Skeletal muscle tissue (tissue), 3 donors: ENCODE measurements at regions not wholly inside any gene's neighbourhood (a gene's known extent, or its start where the extent isn't known, plus 50 kb on each side); places are given as distances from the start of the nearest gene placed in this dataset.

Experiments
- H3K27ac ChIP-seq: one replicate; pipeline ENCODE4 v1.7.0; 2013; ENCODE audit warnings: mild to moderate bottlenecking, low read depth, low read length, inconsistent platforms
- H3K27me3 ChIP-seq, 3 donors: one replicate each; pipeline ENCODE4 v1.7.0; 2013; ENCODE audit warnings: low read length in 3 of 3; ENCODE audit not compliant: control insufficient read depth in 3 of 3, insufficient read depth in 3 of 3
- H3K36me3 ChIP-seq, 3 donors: one replicate each; pipeline ENCODE4 v1.7.0; 2013; ENCODE audit warnings: low read length in 3 of 3; ENCODE audit not compliant: control insufficient read depth in 3 of 3, insufficient read depth in 3 of 3
- H3K4me1 ChIP-seq, 3 donors: one replicate each; pipeline ENCODE4 v1.7.0; 2013; ENCODE audit warnings: low read length in 3 of 3, mild to moderate bottlenecking in 3 of 3; ENCODE audit not compliant: control insufficient read depth in 3 of 3, insufficient read depth in 3 of 3
- H3K4me3 ChIP-seq, 3 donors: one replicate each; pipeline ENCODE4 v1.7.0; 2013; ENCODE audit warnings: low read length in 3 of 3
- H3K9ac ChIP-seq, 3 donors: one replicate each; pipeline ENCODE4 v1.7.0; 2013; ENCODE audit warnings: low read length in 3 of 3, mild to moderate bottlenecking in 3 of 3, moderate library complexity in 2 of 3, low read depth in 1 of 3
- H3K9me3 ChIP-seq, 3 donors: one replicate each; pipeline ENCODE4 v1.7.0; 2013; ENCODE audit warnings: low read length in 3 of 3; ENCODE audit not compliant: control insufficient read depth in 3 of 3
- donor health status: Osteomylitis.

DNA sequence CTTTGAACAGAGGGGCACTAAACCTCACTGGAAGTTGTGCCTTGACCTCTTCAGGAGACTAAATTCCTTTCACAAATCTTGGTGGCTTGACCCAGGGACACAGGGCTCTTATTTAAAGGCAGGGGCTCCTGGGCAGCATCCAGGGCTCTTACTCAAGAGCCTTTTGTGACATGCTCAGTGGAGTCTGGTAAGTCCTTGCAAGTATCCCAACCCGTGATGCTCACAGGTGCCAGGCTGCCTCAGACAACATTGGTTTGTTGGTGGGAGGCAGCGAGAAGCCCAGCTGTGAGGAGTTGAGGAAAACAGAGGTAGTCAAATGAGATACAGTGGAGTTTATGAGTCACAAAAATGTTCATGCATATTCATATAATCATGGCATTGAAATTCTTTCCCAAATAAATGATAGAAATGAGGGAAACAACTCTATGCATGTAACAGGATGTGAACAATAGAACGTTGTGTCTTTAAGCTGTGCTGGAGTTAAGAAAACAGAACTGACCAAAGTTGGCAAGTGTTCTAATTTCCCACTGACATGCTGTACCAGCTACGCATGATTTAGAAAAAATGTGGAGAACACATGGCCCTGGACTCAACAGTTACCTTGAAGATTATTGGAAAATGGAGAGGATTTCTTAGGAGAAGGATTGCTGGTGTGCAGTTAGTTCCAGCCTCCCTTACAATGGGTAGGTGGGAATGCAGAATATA, 654.5 kb upstream of the COBL start:
- Histone ChIP-seq H3K9ac (no peak overlapping the region), H3K27me3 (no peaks in the 10 kb centered on the region), H3K9me3 (no peaks in the 10 kb centered on the region), H3K36me3 (no peaks in the 10 kb centered on the region), H3K4me1 (no peaks in the 10 kb centered on the region), H3K4me3 (no peak overlapping the region), H3K27ac (no peak overlapping the region)

DNA sequence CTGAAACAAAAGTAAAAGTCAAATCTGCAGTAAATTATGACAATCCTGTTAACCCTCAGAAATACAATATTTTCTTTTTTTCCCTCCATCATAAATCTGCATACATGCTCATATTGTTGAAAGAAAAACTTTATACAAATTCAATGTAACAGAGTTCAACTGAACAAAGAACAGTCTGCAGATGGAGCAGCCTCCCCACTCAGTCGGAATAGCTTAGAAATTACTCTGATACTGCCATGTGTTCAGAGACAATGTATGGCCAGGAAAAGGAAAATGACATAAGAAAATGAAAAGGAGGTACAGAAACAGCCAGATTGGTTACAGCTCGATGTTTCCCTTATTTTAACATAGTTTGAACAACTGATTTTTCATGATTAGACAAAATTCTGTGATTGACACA, 651.9 kb upstream of the COBL start:
- Histone ChIP-seq H3K36me3 (no peaks in the 10 kb centered on the region), H3K4me1 (no peaks in the 10 kb centered on the region), H3K27me3 (no peaks in the 10 kb centered on the region), H3K4me3 (no peak overlapping the region), H3K9me3 (no peaks in the 10 kb centered on the region), H3K9ac (no peak overlapping the region), H3K27ac (no peak overlapping the region)

- H3K27ac ChIP-seq, result no peak overlapping the region
Observed at GRCh38 chr7:51965454-51965853, 648.8 kb upstream of the COBL start.

DNA sequence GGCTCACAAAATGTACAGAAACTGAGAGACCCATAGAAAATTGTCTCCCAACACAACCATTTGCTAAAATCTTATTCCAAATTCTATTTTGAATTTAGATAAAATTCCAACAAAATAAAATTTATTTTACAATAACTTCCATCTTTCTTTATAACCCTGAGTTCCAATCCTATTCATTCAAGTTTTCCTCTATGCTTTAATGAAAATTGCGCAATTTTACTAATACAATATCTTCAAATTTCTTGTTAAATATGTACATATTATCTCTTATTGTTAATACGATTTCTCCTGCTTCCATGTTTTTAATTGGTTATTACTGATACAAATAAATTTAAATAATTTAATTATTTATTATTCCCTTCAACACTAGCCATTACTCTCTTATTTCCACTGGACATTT, 645.2 kb upstream of the COBL start:
- Histone ChIP-seq H3K36me3 (no peaks in the 10 kb centered on the region), H3K27ac (no peak overlapping the region), H3K9ac (no peak overlapping the region), H3K4me1 (no peaks in the 10 kb centered on the region), H3K27me3 (no peaks in the 10 kb centered on the region), H3K9me3 (no peaks in the 10 kb centered on the region), H3K4me3 (no peak overlapping the region)

More at GRCh38 chr7:51965454-51965853, 648.8 kb upstream of the COBL start:
- H3K27me3 ChIP-seq, result no peaks in the 10 kb centered on the region
- no peaks in the 10 kb centered on the region for H3K36me3 ChIP-seq
- H3K9me3 ChIP-seq, result no peaks in the 10 kb centered on the region
- H3K4me1 ChIP-seq, result no peaks in the 10 kb centered on the region
- H3K4me3 ChIP-seq, result no peak overlapping the region
- no peak overlapping the region for H3K9ac ChIP-seq

DNA sequence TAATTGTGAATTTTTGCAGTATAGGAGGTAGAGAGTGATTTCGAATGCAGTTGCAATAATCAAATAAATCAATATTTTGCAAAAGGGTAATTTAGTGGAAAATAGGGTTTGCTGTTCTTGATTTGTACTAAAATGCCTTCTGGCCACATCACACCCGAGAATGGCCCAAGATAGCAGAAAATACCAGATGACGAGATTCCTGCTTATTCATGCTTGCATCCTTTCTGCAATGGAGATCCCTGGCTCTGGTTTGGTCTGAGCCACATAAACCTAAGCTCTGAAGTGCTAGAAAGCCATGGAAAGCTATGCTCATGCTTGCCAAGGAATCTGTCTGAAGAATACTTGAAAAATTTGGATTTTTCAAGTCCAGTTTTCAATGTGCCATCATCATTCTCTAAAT, 634.2 kb upstream of the COBL start:
- no peaks in the 10 kb centered on the region for H3K4me1 ChIP-seq
- no peak overlapping the region for H3K9ac ChIP-seq
- no peak overlapping the region for H3K4me3 ChIP-seq
- no peaks in the 10 kb centered on the region for H3K9me3 ChIP-seq
- no peaks in the 10 kb centered on the region for H3K27me3 ChIP-seq
- no peaks in the 10 kb centered on the region for H3K36me3 ChIP-seq
- no peak overlapping the region for H3K27ac ChIP-seq

- Histone ChIP-seq H3K36me3 (no peaks in the 10 kb centered on the region), H3K27ac (no peak overlapping the region), H3K4me3 (no peak overlapping the region), H3K9ac (no peak overlapping the region), H3K9me3 (no peaks in the 10 kb centered on the region), H3K4me1 (no peaks in the 10 kb centered on the region), H3K27me3 (no peaks in the 10 kb centered on the region)
Observed at GRCh38 chr7:51949726-51950644, 633.4 kb upstream of the COBL start.

DNA sequence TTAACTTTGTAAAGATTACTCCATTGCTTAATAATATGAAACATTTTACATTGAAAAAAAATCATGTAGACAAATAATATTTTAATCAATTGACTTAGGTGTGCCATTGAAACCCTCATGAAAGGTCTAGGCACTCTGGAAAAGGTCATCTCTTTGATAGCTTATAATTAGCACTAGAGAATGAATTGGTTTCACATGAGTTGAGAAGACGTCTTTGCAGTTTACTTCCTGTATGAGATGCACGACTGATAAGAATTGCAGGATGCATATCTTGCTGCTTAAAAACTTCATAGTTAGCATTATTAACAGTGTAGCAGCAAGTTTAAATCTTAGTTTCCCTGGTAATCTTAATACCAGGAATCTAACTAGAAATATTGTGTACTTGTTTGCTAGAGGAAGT, 614.2 kb upstream of the COBL start:
- Histone ChIP-seq H3K9me3 (no peaks in the 10 kb centered on the region), H3K4me3 (no peak overlapping the region), H3K36me3 (no peaks in the 10 kb centered on the region), H3K4me1 (no peaks in the 10 kb centered on the region), H3K27me3 (no peaks in the 10 kb centered on the region), H3K27ac (no peak overlapping the region), H3K9ac (no peak overlapping the region)

- no peaks in the 10 kb centered on the region for H3K4me1 ChIP-seq
- no peaks in the 10 kb centered on the region for H3K36me3 ChIP-seq
Observed at GRCh38 chr7:51929818-51930217, 613.2 kb upstream of the COBL start.

GRCh38 chr7:51927738-51928137, 611.1 kb upstream of the COBL start:
- Histone ChIP-seq H3K36me3 (no peaks in the 10 kb centered on the region), H3K27ac (no peak overlapping the region), H3K4me1 (no peaks in the 10 kb centered on the region), H3K27me3 (no peaks in the 10 kb centered on the region), H3K9ac (no peak overlapping the region), H3K9me3 (no peaks in the 10 kb centered on the region), H3K4me3 (no peak overlapping the region)

More at GRCh38 chr7:51929818-51930217, 613.2 kb upstream of the COBL start:
- Histone ChIP-seq H3K27ac (no peak overlapping the region), H3K9ac (no peak overlapping the region), H3K9me3 (no peaks in the 10 kb centered on the region), H3K4me3 (no peak overlapping the region), H3K27me3 (no peaks in the 10 kb centered on the region)

- H3K4me1 ChIP-seq, result no peaks in the 10 kb centered on the region
- no peak overlapping the region for H3K9ac ChIP-seq
- no peak overlapping the region for H3K27ac ChIP-seq
- H3K9me3 ChIP-seq, result no peaks in the 10 kb centered on the region
- H3K36me3 ChIP-seq, result no peaks in the 10 kb centered on the region
- no peak overlapping the region for H3K4me3 ChIP-seq
- H3K27me3 ChIP-seq, result no peaks in the 10 kb centered on the region
Observed at GRCh38 chr7:51918581-51918980, 602.0 kb upstream of the COBL start.
